ENCODE measurements at regions not wholly inside any gene's neighbourhood (a gene's known extent, or its start where the extent isn't known, plus 50 kb on each side); places are given as distances from the start of the nearest gene placed in this dataset.

DNA sequence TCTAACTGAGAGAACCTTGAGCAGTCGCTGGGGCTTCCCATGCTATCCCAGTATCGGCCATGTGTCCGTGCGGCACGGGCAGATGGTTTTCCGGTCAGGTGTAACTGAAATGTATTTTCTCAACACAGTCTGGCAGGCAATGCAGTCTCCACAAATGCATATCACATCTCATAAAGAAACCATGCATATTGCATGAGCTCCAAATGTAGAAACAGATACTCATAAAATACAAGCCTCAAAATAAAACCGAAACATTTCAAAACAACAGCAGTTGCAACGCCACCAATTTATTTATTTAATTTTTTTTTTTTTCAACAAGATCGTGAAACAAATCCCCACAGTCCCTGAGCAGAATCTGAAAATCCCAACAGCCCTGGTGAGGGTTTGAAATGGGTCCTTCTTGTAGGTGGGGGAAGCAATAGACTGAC lies 299.4 kb downstream of the LPIN1 start:
- intact Hi-C loops (cut with DNase I), result no loop called here
- DNase-seq, result peak in 1 of 10 donors; percentile 11

GRCh38 chr2:12046641-12047040 lies 300.2 kb downstream of the LPIN1 start:
- intact Hi-C loops (cut with DNase I), result no loop called here
- DNase-seq, result no peak

- intact Hi-C loops (cut with DNase I), result no loop called here
- no peak for DNase-seq
Measured at GRCh38 chr2:12047761-12048160, 301.3 kb downstream of the LPIN1 start.

DNA sequence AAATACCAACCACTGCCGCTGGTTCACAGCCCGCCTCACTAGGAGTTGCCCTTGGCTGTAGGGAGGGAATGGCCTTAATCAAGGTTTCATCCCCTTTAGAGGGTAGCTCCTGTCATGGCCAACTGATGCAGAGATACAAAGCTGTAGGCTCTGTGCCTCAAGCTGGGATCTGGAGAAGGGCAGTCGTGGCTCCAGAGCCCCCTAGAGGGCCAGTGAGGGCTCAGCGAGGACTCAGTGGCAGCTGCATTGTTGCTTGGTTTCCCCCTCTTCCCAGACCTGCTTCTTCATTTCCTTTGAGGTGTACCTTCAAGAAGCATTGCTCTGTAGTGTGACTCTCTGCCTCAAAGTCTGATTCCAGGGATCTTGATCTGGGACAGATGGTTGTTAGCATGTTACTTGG lies 302.1 kb downstream of the LPIN1 start:
- no peak for DNase-seq
- intact Hi-C loops (cut with DNase I), result no loop called here

DNA sequence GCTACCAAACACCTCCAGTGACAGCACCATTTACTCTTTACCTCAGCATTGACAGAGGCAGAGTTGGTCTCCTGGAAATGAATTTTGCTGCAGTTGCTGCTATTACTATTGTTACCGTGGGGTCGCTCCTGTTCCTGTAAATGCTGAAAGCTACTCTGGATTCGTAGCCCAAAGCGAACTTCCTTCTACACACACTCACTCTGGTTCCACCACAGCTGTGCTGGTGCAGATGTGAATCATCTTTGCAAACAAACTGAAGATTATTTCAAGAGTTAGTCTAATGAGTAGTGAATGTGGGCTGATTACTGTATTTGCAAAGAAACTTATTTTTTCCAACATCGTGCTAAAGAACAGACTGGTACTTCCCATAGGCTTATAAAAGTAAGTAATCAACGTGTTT lies 304.0 kb downstream of the LPIN1 start:
- intact Hi-C loops (cut with DNase I), result no loop called here
- DNase-seq, result peak in 1 of 10 donors; percentile 62

DNA sequence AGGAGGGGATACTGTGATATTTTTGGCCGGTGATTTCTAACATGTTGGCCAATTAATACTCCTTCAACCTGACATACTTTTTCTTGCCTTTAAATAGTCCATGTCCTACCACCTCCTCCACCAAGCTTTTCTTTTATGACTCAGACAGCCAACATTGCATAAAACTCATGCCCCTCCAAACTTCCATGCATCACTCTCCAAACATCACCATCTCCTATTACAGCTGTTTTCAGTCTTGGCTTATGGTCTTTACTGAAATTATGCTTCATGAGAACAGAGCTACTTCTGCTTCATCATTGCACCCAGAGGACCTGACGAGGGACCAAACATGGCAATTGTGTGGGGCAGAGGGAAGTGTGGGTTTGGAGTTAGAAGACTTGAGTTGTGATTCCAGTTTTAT lies 305.4 kb downstream of the LPIN1 start:
- intact Hi-C loops (cut with DNase I), result no loop called here
- no peak for DNase-seq

GRCh38 chr2:12052796-12053195 lies 306.4 kb downstream of the LPIN1 start:
- no peak for DNase-seq

DNA sequence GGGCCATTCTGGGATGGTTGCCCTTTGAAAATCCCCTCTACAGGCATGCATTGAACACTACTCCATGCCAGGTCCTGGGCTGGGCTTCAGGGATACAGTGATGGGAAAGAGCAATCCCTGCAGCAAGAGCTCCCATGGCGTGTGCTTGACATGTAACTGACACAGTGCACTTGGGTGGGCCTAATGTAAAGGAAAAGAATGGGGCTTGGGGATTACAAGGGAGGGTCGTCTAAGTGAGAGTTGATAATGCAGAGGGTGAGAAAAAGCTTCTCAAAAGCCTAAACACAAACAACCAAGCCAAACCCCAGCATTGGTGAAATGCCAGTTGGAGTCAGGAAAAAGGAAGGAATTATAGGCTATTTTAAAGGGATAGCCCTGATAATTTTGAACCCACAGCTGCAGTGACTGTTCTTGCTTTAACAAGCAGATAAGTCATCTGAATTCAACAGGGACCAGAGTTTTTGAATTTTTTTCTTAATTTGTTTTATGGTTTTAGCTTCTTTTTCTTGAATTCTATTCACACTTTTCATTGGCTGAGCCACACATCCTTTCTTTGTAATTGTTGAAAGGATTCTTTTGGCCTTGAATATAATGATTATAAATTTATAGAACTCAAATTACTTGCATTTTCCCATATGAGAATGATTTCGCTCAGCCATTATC lies 308.7 kb downstream of the LPIN1 start:
- no peak for DNase-seq
- intact Hi-C loops (cut with DNase I), result no loop called here

More at GRCh38 chr2:12052796-12053195, 306.4 kb downstream of the LPIN1 start:
- intact Hi-C loops (cut with DNase I), result no loop called here

DNA sequence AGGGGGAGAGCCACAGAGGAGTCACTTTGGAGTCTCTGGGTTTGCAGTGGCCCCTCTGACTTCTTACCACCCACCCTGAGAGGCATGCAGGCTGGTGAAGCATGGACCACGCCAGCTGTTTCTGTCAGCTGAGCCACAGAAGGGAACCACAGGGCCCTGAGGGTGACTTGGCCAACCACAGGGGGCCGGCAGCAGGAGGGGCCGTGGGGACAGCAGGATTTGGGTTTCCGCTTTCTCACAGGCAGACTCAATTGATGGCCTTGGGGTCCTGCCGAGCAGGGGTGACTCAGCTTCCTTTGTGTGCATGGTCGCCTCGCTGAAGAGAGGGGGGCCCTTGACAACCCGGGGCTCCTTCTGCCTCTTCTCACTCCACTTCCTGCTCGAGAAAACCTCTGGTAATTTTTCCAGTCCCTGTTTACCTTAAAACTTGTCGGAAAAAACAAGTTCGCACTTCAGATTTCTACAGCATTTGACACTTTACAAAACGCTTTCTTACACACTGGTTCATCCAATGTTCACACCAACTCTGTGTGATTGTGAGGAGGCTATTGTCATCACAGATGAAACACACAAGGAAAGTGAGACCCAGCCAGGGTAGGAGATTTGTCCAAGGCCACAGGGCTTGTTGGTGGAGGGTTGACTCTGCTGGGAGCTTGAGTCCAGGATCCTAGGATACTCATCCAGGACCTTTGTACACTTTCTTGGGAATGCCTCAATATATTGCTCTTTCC lies 311.2 kb downstream of the LPIN1 start:
- intact Hi-C loops (cut with DNase I), result no loop called here

GRCh38 chr2:12059616-12060441 lies 313.4 kb downstream of the LPIN1 start:
- intact Hi-C loops (cut with DNase I), result no loop called here
- DNase-seq, result no peak

More for the DNA sequence above, 311.2 kb downstream of the LPIN1 start:
- peak in 1 of 10 donors; percentile 80 for DNase-seq

- intact Hi-C loops (cut with DNase I), result no loop called here
- no peak for DNase-seq
Measured at GRCh38 chr2:12060886-12061285, 314.5 kb downstream of the LPIN1 start.

DNA sequence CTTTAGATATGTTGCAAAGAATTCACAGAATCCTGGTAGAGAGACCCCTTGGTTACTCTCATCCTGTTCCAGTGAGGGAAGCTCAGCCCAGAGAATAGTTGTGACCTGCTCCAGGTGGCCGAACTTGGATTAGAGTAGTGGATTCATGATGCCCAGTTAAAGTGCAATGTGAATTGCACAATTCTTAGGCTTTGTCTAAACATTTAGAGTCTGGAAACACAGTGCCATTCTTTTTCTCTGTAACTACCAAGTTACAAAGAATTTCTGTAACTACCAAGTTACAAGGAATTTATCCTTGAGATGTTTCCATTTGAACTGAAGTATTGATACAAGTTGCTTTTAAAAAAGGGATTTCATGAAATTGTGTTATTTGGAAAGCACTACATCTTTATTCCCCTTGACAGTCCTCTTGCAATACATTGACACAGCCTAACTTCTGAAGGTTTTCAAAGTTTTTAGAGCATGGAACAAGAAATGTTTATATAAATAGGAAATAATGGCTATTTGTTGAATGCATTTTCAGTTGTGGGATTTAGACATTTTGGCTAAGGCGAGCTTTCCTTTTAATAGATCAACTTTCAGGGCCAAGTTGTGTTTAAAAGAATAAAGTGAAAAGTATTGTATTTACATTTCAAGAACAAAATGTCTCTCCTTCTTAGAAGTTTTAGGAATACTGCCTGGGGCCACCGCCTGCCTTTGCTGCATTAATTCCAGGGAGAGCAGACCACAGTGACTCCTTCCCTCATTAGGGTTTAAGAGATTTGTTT lies 315.0 kb downstream of the LPIN1 start:
- intact Hi-C loops (cut with DNase I), result no loop called here

GRCh38 chr2:12062053-12062395 lies 315.6 kb downstream of the LPIN1 start:
- intact Hi-C loops (cut with DNase I), result no loop called here
- DNase-seq, result no peak

More for the DNA sequence above, 315.0 kb downstream of the LPIN1 start:
- no peak for DNase-seq

DNA sequence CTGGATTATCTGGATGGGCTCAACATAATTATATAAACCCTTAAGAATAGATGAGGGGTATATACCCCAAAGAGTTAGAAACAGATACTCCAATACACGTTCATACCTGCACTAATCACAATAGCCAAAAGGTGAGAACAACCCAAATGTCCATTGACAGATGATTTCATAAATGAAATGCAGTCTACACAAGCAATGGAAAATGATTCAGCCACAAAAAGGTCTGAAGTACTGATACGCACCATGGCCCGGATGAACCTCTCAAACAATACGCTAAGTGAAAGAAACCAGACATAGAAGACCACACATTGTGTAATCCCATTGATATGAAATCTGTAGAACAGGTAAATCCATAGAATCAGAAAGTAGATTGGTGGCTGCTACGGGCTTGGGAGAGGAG lies 316.8 kb downstream of the LPIN1 start:
- intact Hi-C loops (cut with DNase I), result no loop called here
- DNase-seq, result no peak

DNA sequence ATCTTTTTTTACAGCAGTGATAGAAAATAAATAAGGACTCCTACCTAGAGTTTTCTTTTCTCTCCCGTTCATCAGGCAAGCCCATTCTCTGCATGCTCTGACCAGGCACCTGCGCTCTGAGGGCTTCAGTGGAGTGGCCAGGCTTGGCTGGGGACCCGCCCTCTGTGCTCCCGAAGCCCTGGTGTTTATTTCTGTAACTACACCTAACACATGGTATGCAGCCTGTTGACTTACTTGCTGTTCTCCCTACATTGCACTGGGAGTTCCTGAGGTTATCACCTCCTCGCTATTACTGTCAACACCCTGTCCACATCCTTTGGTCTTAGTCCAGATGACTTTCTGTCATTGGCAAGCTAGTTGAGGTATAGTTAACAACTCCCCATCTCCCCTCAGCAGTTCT lies 317.7 kb downstream of the LPIN1 start:
- intact Hi-C loops (cut with DNase I), result no loop called here
- DNase-seq, result no peak

GRCh38 chr2:12066116-12066515 lies 319.7 kb downstream of the LPIN1 start:
- no peak for DNase-seq
- intact Hi-C loops (cut with DNase I), result no loop called here

GRCh38 chr2:12066986-12067385 lies 320.6 kb downstream of the LPIN1 start:
- DNase-seq, result no peak
- intact Hi-C loops (cut with DNase I), result no loop called here

DNA sequence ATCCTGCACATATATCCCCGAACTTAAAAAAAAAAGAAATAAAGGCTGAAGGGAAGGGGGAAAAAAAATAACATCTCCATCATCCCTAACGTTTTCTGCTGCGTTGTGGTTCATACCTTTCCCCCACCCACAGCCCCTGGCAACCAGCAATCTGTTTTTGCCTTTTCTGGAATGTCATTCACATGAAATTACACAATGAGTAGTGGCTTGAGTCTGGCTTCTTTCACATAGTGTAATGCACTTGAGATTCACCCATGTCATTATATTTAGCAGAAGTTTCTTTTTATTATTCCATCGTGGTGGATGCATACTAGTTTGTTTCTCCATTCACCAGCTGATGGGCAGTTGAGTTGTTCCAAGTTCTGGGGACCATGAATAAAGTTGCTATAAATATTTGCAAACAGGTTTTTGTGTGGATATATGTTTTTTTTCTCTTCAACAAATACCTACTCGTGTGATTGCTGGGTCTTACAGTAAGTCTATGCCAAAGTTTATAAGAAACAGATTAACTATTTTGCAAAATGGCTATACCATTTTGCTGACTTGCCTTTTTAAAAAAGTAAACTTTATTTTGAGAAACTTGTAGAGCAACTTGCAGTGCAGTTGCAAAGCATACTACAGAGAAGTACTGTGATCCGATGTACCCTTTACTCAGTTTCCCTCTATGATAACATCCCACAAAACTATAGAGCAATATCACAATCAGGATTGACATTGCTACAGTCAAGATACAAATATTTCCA lies 322.5 kb downstream of the LPIN1 start:
- DNase-seq, result no peak
- intact Hi-C loops (cut with DNase I), result no loop called here

- intact Hi-C loops (cut with DNase I), result no loop called here
- DNase-seq, result no peak
Measured at GRCh38 chr2:12070153-12070552, 323.7 kb downstream of the LPIN1 start.

DNA sequence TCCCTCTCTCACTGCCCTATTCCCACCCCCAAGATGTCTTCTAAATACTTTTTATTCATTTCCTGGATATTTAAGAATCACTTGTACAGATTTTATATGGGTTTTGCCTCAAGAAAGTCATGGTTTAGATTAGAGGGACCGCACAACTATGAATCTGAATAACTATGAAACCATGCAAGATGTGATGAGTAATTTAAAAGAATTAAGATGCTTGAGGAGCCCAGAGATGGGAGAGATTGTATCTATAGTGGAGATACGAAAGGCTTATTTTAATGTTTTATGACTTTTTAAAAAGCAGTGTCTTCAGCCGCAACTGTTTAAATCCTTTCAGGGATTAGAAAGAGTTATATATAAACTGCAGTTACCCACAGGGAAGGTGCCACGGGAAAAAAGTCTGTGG lies 324.1 kb downstream of the LPIN1 start:
- DNase-seq, result no peak
- intact Hi-C loops (cut with DNase I), result no loop called here
